ENCODE measurements at regions not wholly inside any gene's neighbourhood (a gene's known extent, or its start where the extent isn't known, plus 50 kb on each side); places are given as distances from the start of the nearest gene placed in this dataset.

DNA sequence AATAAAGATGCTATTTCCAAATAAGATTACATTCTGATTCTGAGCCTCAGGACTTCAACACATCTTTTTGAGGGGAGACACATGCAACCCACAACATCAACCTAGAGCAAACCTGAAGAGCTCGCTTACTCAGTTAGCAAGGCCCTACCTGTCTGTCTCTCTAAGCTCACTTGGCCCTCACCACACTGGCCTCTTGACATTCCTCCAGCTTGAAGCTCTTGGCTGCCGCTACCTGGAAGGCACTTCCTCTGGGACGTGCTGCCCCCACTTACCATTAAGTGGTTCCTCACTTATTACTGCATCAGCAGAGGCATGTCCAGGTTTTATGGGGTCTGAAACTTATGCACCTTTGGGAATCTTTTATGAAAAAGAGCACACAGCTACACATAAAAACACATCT, 354.8 kb downstream of the GALC start:
- no peak for DNase-seq (ENCODE audit: low read depth)
- H3K4me3 ChIP-seq (ENCODE audit: control insufficient read depth, low read depth, low read length): no peak overlapping the region
- TF ChIP-seq, protein P1, sequence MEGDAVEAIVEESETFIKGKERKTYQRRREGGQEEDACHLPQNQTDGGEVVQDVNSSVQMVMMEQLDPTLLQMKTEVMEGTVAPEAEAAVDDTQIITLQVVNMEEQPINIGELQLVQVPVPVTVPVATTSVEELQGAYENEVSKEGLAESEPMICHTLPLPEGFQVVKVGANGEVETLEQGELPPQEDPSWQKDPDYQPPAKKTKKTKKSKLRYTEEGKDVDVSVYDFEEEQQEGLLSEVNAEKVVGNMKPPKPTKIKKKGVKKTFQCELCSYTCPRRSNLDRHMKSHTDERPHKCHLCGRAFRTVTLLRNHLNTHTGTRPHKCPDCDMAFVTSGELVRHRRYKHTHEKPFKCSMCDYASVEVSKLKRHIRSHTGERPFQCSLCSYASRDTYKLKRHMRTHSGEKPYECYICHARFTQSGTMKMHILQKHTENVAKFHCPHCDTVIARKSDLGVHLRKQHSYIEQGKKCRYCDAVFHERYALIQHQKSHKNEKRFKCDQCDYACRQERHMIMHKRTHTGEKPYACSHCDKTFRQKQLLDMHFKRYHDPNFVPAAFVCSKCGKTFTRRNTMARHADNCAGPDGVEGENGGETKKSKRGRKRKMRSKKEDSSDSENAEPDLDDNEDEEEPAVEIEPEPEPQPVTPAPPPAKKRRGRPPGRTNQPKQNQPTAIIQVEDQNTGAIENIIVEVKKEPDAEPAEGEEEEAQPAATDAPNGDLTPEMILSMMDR (conservative IDR thresholded peaks at IDR 0.05; ENCODE audit: control insufficient read depth, insufficient read depth, low read depth, low read length): no peak

DNA sequence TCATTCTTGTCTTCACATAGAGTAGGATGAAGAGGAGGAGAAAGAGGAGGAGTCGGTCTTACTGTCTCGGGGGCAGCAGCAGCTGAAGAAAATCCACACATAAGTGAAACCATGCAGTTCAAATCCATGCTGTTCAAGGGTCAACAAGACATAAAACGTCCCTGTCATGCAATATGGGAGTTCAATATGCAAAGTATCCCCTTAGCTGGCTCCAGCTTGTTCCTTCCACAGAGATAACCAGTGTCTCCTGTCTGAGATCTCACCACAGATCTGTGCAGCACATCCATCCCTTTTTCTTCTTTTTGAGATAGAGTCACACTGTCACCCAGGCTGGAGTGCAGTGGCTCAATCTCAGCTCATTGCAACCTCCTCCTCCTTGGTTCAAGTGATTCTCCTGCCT, 357.5 kb downstream of the GALC start:
- H3K4me3 ChIP-seq (ENCODE audit: control insufficient read depth, low read depth, low read length): no peak overlapping the region
- DNase-seq (ENCODE audit: low read depth): no peak
- TF ChIP-seq, protein P1 (conservative IDR thresholded peaks at IDR 0.05; ENCODE audit: control insufficient read depth, insufficient read depth, low read depth, low read length): no peak

DNA sequence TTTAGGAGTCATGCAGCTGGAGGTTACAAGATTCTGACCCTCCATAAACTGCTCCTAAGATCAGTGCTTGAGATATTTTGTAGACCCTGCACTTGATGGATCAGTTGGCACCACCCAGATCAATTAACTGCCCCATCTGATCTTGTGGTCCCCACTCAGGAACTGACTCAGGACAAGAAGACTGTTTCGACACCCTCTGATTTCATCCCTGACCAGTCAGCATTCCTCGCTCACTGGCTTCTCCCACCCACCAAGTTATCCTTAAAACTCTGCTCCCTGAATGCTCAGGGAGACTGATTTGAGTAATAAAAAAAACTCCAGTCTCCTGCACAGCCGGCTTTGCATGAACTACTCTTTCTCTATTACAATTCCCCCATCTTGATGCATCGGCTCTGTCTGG, 360.2 kb downstream of the GALC start:
- H3K4me3 ChIP-seq (ENCODE audit: control insufficient read depth, low read depth, low read length): no peak overlapping the region
- peak; percentile 22 for DNase-seq (ENCODE audit: low read depth)
- TF ChIP-seq, protein P1 (conservative IDR thresholded peaks at IDR 0.05; ENCODE audit: control insufficient read depth, insufficient read depth, low read depth, low read length): no peak

DNA sequence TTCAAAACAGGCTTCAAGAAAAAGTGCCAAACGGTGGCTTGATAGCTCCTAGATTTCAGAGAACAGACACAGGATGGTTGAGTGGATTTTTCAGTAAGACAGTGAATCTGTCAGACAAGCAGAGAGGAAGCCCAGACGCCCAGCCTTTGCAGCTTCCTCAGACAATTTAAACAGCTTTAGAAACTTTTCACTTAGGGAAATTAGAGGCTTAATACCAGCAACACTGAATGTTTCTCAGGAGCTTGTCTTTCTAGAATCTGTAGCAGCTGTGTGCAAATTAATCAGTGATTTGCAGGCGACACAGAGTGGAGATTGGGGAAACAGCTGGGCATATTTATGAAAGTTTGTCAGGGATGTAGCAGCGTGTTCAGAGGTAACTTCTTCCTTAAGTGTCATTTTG, 362.1 kb downstream of the GALC start:
- no peak overlapping the region for H3K4me3 ChIP-seq (ENCODE audit: control insufficient read depth, low read depth, low read length)
- DNase-seq (ENCODE audit: low read depth): no peak
- TF ChIP-seq, protein P1 (conservative IDR thresholded peaks at IDR 0.05; ENCODE audit: control insufficient read depth, insufficient read depth, low read depth, low read length): no peak

DNA sequence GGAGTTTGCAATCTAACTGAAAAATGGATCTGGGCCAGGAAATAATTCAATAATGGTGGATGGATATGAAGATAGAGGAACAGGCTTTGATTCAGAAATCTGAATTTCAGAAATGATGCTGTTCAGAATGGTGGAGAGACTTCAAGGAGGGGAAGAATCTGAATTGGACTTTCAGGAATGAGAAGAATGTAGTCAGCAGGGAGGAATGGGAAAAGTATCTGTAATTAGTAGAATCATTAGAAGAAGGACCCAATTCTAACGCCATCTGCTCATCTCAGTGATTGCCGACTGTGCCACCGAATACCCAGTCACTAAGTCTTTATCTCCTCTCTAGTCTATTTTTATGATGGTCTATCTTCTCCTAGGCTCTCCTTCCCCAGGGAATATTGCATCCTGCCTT, 363.2 kb downstream of the GALC start:
- H3K4me3 ChIP-seq (ENCODE audit: control insufficient read depth, low read depth, low read length): no peak overlapping the region
- DNase-seq (ENCODE audit: low read depth): no peak
- TF ChIP-seq, protein P1 (conservative IDR thresholded peaks at IDR 0.05; ENCODE audit: control insufficient read depth, insufficient read depth, low read depth, low read length): no peak

DNA sequence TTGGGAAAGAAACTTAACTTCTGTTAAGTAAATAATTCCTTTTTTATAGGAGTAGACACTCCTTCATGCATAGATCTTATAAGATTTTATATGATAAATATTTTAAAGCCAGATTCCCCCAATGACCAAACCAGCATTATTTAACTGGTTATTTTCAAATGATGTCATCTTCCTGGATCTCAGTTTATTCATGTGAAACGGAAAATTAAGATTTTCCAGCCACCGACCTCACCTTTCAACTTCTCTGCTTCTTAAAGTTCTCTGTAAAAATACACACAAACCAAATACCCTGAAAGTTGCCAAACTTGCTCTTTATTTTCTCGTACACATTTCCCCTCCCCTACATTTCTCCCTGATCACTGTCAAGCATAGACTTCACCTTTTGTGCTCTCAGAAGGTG, 364.2 kb downstream of the GALC start:
- H3K4me3 ChIP-seq (ENCODE audit: control insufficient read depth, low read depth, low read length): no peak overlapping the region
- DNase-seq (ENCODE audit: low read depth): no peak
- TF ChIP-seq, protein P1 (conservative IDR thresholded peaks at IDR 0.05; ENCODE audit: control insufficient read depth, insufficient read depth, low read depth, low read length): no peak

DNA sequence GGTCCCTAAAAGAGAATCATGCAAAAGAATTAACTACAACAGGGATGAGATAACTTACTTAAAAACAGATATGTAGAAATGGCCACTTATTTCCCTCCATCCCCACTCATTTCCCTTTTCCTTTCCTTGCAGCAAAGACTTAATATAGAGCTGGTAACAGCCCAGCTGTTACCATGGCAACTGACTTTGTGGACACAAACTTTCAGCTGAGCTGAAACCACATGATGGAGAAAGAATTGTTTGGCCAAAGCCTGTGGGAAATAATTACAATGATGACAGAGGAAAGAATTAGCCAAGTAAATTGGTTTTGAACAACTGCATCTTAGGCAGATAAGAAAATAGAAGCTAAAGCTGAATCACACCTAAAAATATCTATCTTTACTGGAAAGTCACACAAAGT, 364.9 kb downstream of the GALC start:
- DNase-seq (ENCODE audit: low read depth): peak; percentile 71

More for the DNA sequence above, 364.9 kb downstream of the GALC start:
- H3K4me3 ChIP-seq (ENCODE audit: control insufficient read depth, low read depth, low read length): no peak overlapping the region
- TF ChIP-seq, protein P1 (conservative IDR thresholded peaks at IDR 0.05; ENCODE audit: control insufficient read depth, insufficient read depth, low read depth, low read length): no peak
